HCT116 (cell line): ENCODE measurements at regions not wholly inside any gene's neighbourhood (a gene's known extent, or its start where the extent isn't known, plus 50 kb on each side); places are given as distances from the start of the nearest gene placed in this dataset.

Experiments
- ATF3 ChIP-seq: IDR thresholded peaks from 2 replicates; pipeline ENCODE4 v1.6.1; 2012
- CTCF ChIP-seq, 3 experiments: fragments of 200-600 bp in 1 of 3; sonication (generic) in 1 of 3; IDR thresholded peaks in 2 of 3; conservative IDR thresholded peaks in 1 of 3; 2 replicates each; pipeline ENCODE4 v1.5.1; 2012 to 2017; ENCODE audit warnings: low read depth in 2 of 3, low read length in 2 of 3, antibody characterized with exemption in 1 of 3, borderline replicate concordance in 1 of 3, control low read depth in 1 of 3, mild to moderate bottlenecking in 1 of 3, mixed read lengths in 1 of 3, mixed run types in 1 of 3, moderate library complexity in 1 of 3; ENCODE audit not compliant: insufficient read depth in 1 of 3
- EGR1 ChIP-seq: IDR thresholded peaks from 2 replicates; pipeline ENCODE4 v1.6.1; 2012; ENCODE audit warnings: low read depth
- EZH2 ChIP-seq: fragments of 200-600 bp; sonication (generic); IDR thresholded peaks from 2 replicates; pipeline ENCODE4 v1.6.1; 2017; ENCODE audit warnings: antibody characterized with exemption, mixed run types
- POLR2AphosphoS5 ChIP-seq: IDR thresholded peaks from 2 replicates; pipeline ENCODE4 v1.6.1; 2011; ENCODE audit warnings: mild to moderate bottlenecking, low read depth, low read length, moderate library complexity
- REST ChIP-seq: IDR thresholded peaks from 2 replicates; pipeline ENCODE4 v1.6.1; 2012; ENCODE audit warnings: low read depth

DNA sequence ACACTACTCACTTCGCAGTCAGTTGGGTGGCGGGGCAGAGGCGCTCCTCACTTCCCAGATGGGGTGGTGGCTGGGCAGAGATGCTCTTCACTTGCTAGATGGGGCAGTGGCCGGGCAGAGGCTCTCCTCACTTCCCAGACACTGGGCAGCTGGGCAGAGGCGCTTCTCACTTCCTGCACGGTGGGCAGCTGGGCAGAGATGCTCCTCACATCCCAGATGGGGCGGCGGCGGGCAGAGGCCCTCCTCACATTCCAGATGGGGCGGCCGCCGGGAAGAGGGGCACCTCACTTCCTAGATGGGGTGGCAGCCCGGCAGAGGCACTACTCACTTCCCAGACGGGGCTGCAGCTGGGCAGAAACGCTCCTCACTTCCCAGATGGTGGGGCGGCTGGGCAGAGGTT lies 199.8 kb downstream of the RTL9 start:
- no peak for TF ChIP-seq EGR1
- no peak for TF ChIP-seq CTCF (IDR thresholded peaks at IDR 0.05 in 2 of 3, conservative IDR thresholded peaks at IDR 0.05 in 1 of 3; ENCODE audit: borderline replicate concordance in 1 of 3, insufficient read depth in 1 of 3, low read depth in 2 of 3, low read length in 2 of 3)
- TF ChIP-seq EZH2, result no peak
- TF ChIP-seq REST, result no peak
- no peak for TF ChIP-seq ATF3
- no peak for TF ChIP-seq POLR2AphosphoS5
